OCI-LY7 (cell line): ENCODE measurements at regions not wholly inside any gene's neighbourhood (a gene's known extent, or its start where the extent isn't known, plus 50 kb on each side); places are given as distances from the start of the nearest gene placed in this dataset.

Source experiments
- EZH2phosphoT487 ChIP-seq: fragments of 200-600 bp; sonication (generic); IDR thresholded peaks from 2 replicates; pipeline ENCODE4 v1.6.1; 2018; ENCODE audit warnings: low read depth, borderline replicate concordance, mild to moderate bottlenecking, mixed run types, antibody characterized with exemption, low read length, moderate library complexity, mixed read lengths
- TF ChIP-seq, protein P1 (sequence below): fragments of 200-600 bp; sonication (generic); conservative IDR thresholded peaks from 2 replicates; pipeline ENCODE4 v1.5.1; 2014; ENCODE audit warnings: mild to moderate bottlenecking, antibody characterized with exemption, low read length, moderate library complexity, mixed read lengths

DNA sequence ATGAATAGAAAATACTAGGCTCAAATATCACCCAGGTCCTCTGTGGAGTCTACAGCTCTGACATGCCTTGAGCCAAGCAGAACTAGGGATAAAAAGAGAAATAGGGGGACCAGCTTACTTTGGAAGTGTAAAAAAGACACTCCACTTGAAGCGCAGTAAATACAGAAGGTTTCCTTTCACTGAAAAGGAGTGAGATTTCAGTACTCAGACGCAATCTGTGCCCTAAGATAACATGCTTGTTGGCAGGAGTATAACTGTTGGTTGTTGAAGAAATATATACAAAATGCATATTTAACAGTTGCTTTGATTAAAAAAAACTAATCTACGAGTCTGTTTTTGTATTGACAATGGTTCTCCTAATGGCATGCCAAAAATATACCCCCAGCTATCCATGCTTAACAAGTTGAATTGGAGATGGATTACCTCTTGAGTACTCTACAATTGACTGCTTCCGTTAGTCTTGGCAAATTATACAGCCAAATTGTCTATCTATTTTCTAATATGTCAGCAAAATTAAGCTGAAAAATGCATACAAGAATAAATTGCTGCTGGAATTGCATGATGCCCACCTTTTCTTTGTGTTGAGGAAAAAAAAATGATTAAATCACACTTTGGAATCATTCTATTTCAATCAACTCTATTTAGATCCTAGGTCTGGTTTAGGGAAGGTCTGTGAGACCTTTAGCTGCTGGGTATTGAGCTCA lies 91.6 kb downstream of the FAT3 start:
- TF ChIP-seq, protein P1, sequence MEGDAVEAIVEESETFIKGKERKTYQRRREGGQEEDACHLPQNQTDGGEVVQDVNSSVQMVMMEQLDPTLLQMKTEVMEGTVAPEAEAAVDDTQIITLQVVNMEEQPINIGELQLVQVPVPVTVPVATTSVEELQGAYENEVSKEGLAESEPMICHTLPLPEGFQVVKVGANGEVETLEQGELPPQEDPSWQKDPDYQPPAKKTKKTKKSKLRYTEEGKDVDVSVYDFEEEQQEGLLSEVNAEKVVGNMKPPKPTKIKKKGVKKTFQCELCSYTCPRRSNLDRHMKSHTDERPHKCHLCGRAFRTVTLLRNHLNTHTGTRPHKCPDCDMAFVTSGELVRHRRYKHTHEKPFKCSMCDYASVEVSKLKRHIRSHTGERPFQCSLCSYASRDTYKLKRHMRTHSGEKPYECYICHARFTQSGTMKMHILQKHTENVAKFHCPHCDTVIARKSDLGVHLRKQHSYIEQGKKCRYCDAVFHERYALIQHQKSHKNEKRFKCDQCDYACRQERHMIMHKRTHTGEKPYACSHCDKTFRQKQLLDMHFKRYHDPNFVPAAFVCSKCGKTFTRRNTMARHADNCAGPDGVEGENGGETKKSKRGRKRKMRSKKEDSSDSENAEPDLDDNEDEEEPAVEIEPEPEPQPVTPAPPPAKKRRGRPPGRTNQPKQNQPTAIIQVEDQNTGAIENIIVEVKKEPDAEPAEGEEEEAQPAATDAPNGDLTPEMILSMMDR: no peak
- TF ChIP-seq EZH2phosphoT487: no peak
